HEK293 (cell line): ENCODE measurements at regions not wholly inside any gene's neighbourhood (a gene's known extent, or its start where the extent isn't known, plus 50 kb on each side); places are given as distances from the start of the nearest gene placed in this dataset.

Experiments
- CTCF ChIA-PET: fragments of 350-600 bp; formaldehyde crosslinking; extraction: SDS; loops from one replicate; lab custom pipeline; 2021; ENCODE audit warnings: antibody characterized with exemption; lab: Yijun Ruan, JAX
- POLR2A ChIA-PET: fragments of 300-600 bp; formaldehyde crosslinking; extraction: SDS; loops from one replicate; lab custom pipeline; 2020; ENCODE audit warnings: antibody characterized with exemption, inconsistent platforms; lab: Yijun Ruan, JAX
- H3K27ac ChIP-seq: fragments of 200-500 bp; sonication (Bioruptor generic); 2 replicates; pipeline ENCODE4 v1.5.1; 2014; ENCODE audit warnings: low read depth, low read length, control low read depth, inconsistent platforms; ENCODE audit errors: extremely low read depth
- H3K36me3 ChIP-seq, 2 experiments: fragments of 200-500 bp in 1 of 2; sonication (Bioruptor generic) in 1 of 2; 1 replicate in 1 of 2; 2 replicates in 1 of 2; pipeline ENCODE4 v1.5.1; 2014 to 2017; ENCODE audit warnings: inconsistent platforms in 2 of 2, low read length in 2 of 2; ENCODE audit not compliant: control insufficient read depth in 2 of 2, insufficient read depth in 1 of 2
- H3K4me1 ChIP-seq: fragments of 200-500 bp; sonication (Bioruptor generic); 2 replicates; pipeline ENCODE4 v1.5.1; 2014; ENCODE audit warnings: mild to moderate bottlenecking, low read length, inconsistent platforms; ENCODE audit not compliant: control insufficient read depth, insufficient read depth
- H3K4me3 ChIP-seq: 2 replicates; pipeline ENCODE4 v1.5.1; 2011; ENCODE audit warnings: low read depth, mild to moderate bottlenecking, control low read depth, low read length, moderate library complexity
- H3K9me3 ChIP-seq: fragments of 200-500 bp; sonication (Bioruptor generic); 2 replicates; pipeline ENCODE4 v1.5.1; 2014; ENCODE audit warnings: low read depth, low read length, inconsistent platforms; ENCODE audit not compliant: control insufficient read depth, insufficient read depth
- GFI1B ChIP-seq: fragments of 450-650 bp; formaldehyde crosslinking; IDR thresholded peaks from 2 replicates; pipeline ENCODE4 v1.5.1; 2016; ENCODE audit warnings: missing biosample characterization, missing genetic modification characterization
- KLF16 ChIP-seq: fragments of 450-650 bp; formaldehyde crosslinking; IDR thresholded peaks from 2 replicates; pipeline ENCODE4 v1.5.1; 2017; ENCODE audit warnings: missing biosample characterization, missing genetic modification characterization
- PRDM2 ChIP-seq: fragments of 450-650 bp; formaldehyde crosslinking; IDR thresholded peaks from 2 replicates; pipeline ENCODE4 v1.5.1; 2016; ENCODE audit warnings: missing biosample characterization, missing genetic modification characterization, borderline replicate concordance
- PRDM6 ChIP-seq: fragments of 450-650 bp; formaldehyde crosslinking; IDR thresholded peaks from 2 replicates; pipeline ENCODE4 v1.5.1; 2017; ENCODE audit warnings: missing biosample characterization, missing genetic modification characterization
- SCRT2 ChIP-seq: fragments of 450-650 bp; formaldehyde crosslinking; IDR thresholded peaks from 2 replicates; pipeline ENCODE4 v1.5.1; 2016; ENCODE audit warnings: missing biosample characterization, missing genetic modification characterization
- SP2 ChIP-seq: fragments of 450-650 bp; formaldehyde crosslinking; IDR thresholded peaks from 2 replicates; pipeline ENCODE4 v1.5.1; 2016; ENCODE audit warnings: missing biosample characterization, missing genetic modification characterization
- ZBTB20 ChIP-seq: fragments of 450-650 bp; formaldehyde crosslinking; IDR thresholded peaks from 2 replicates; pipeline ENCODE4 v1.5.1; 2016; ENCODE audit warnings: missing biosample characterization, missing genetic modification characterization
- ZFHX2 ChIP-seq: fragments of 450-650 bp; formaldehyde crosslinking; conservative IDR thresholded peaks from 2 replicates; pipeline ENCODE4 v1.5.1; 2016; ENCODE audit warnings: missing biosample characterization, missing genetic modification characterization
- ZNF169 ChIP-seq: fragments of 450-650 bp; formaldehyde crosslinking; IDR thresholded peaks from 2 replicates; pipeline ENCODE4 v1.5.1; 2016; ENCODE audit warnings: missing biosample characterization, missing genetic modification characterization
- ZNF174 ChIP-seq: fragments of 450-650 bp; formaldehyde crosslinking; IDR thresholded peaks from 2 replicates; pipeline ENCODE4 v1.5.0; 2017; ENCODE audit warnings: missing biosample characterization, mild to moderate bottlenecking, missing genetic modification characterization
- ZNF2 ChIP-seq: fragments of 450-650 bp; formaldehyde crosslinking; IDR thresholded peaks from 2 replicates; pipeline ENCODE4 v1.5.1; 2016; ENCODE audit warnings: missing biosample characterization, missing genetic modification characterization
- ZNF202 ChIP-seq: fragments of 450-650 bp; formaldehyde crosslinking; IDR thresholded peaks from 2 replicates; pipeline ENCODE4 v1.5.1; 2016; ENCODE audit warnings: missing biosample characterization, missing genetic modification characterization, borderline replicate concordance
- ZNF513 ChIP-seq: fragments of 450-650 bp; IDR thresholded peaks from 2 replicates; pipeline ENCODE4 v1.5.1; 2018; ENCODE audit warnings: missing biosample characterization, missing genetic modification characterization
- ZNF596 ChIP-seq: fragments of 450-650 bp; IDR thresholded peaks from 2 replicates; pipeline ENCODE4 v1.5.0; 2018; ENCODE audit warnings: missing biosample characterization, mild to moderate bottlenecking, missing genetic modification characterization, moderate library complexity
- ZNF600 ChIP-seq: fragments of 450-650 bp; formaldehyde crosslinking; IDR thresholded peaks from 2 replicates; pipeline ENCODE4 v1.5.1; 2016; ENCODE audit warnings: missing biosample characterization, missing genetic modification characterization
- ZNF670 ChIP-seq: fragments of 450-650 bp; formaldehyde crosslinking; IDR thresholded peaks from 2 replicates; pipeline ENCODE4 v1.5.1; 2016; ENCODE audit warnings: missing biosample characterization, missing genetic modification characterization, low read depth
- ZNF843 ChIP-seq: fragments of 450-650 bp; formaldehyde crosslinking; IDR thresholded peaks from 2 replicates; pipeline ENCODE4 v1.5.1; 2016; ENCODE audit warnings: missing biosample characterization, missing genetic modification characterization
- ZSCAN4 ChIP-seq: fragments of 450-650 bp; formaldehyde crosslinking; IDR thresholded peaks from 2 replicates; pipeline ENCODE4 v1.5.1; 2017; ENCODE audit warnings: missing biosample characterization, missing genetic modification characterization

- TF ChIP-seq ZSCAN4 (no peak), SCRT2 (no peak), ZNF169 (tag by site-specific recombination) (no peak)
- TF ChIP-seq, all 188 proteins: peak for 0
These were observed 147.8 kb upstream of the TGFBR2 start (continued) for GRCh38 chr3:30458376-30459171.

GRCh38 chr3:30461311-30461710 is 145.1 kb upstream of the TGFBR2 start:
- H3K4me1 ChIP-seq, result no peaks in the 10 kb centered on the region
- no peak for TF ChIP-seq ZFHX2
- no peak for TF ChIP-seq ZNF600 (tag by site-specific recombination)
- TF ChIP-seq, all 188 proteins: peak for 0
- ChIA-PET POLR2A (no interaction called here), CTCF (no interaction called here)
- H3K36me3 ChIP-seq, result no peaks in the 10 kb centered on the region
- H3K4me3 ChIP-seq, result no peak overlapping the region
- H3K9me3 ChIP-seq, result no peaks in the 10 kb centered on the region
- no peak overlapping the region for H3K27ac ChIP-seq

- CTCF ChIA-PET, result interaction anchor here (0.5 kb wide), 1 partner anchor 129 kb away, joined by 3 read pairs; no protein-coding TSS in a partner anchor
- H3K27ac ChIP-seq, result no peak overlapping the region
- H3K4me1 ChIP-seq, result no peaks in the 10 kb centered on the region
- H3K36me3 ChIP-seq, result no peaks in the 10 kb centered on the region
- TF ChIP-seq ZNF2 (tag by site-specific recombination) (no peak), SP2 (tag by site-specific recombination) (no peak), ZNF174 (tag by site-specific recombination) (no peak), PRDM6 (tag by site-specific recombination) (no peak), ZNF843 (tag by site-specific recombination) (no peak), SCRT2 (no peak)
- H3K9me3 ChIP-seq, result no peaks in the 10 kb centered on the region
- POLR2A ChIA-PET, result no interaction called here
- no peak overlapping the region for H3K4me3 ChIP-seq
These were observed 143.5 kb upstream of the TGFBR2 start for GRCh38 chr3:30462721-30463470.

GRCh38 chr3:30464381-30464780 is 142.0 kb upstream of the TGFBR2 start:
- POLR2A ChIA-PET, result no interaction called here
- TF ChIP-seq ZNF670 (tag by site-specific recombination), result no peak
- no peak for TF ChIP-seq ZNF596 (tag by site-specific recombination)
- TF ChIP-seq GFI1B, result no peak
- TF ChIP-seq KLF16 (tag by site-specific recombination), result no peak
- TF ChIP-seq ZBTB20 (tag by site-specific recombination), result no peak
- TF ChIP-seq ZNF513, result no peak
- TF ChIP-seq ZNF202 (tag by site-specific recombination), result no peak
- no peak for TF ChIP-seq ZNF169 (tag by site-specific recombination)
- TF ChIP-seq PRDM2 (tag by site-specific recombination), result no peak
- Histone ChIP-seq H3K36me3 (no peaks in the 10 kb centered on the region), H3K27ac (no peak overlapping the region), H3K9me3 (no peaks in the 10 kb centered on the region), H3K4me3 (no peak overlapping the region), H3K4me1 (no peaks in the 10 kb centered on the region)
- CTCF ChIA-PET, result no interaction called here
